Heart right ventricle (tissue), 16 donors: ENCODE measurements at regions not wholly inside any gene's neighbourhood (a gene's known extent, or its start where the extent isn't known, plus 50 kb on each side); places are given as distances from the start of the nearest gene placed in this dataset.

ENCODE experiments used
- ATAC-seq, 8 donors: fragments of 200-7000 bp; cut with Tn5 transposase; one replicate each; pipeline ENCODE4 v1.9.1; 2020; ENCODE audit warnings: mild to moderate bottlenecking in 8 of 8, moderate library complexity in 8 of 8, moderate number of reproducible peaks in 1 of 8
- DNase-seq, 2 donors: peaks; one replicate each; pipeline ENCODE4 v3.0.0-alpha.2; 2020
- H3K27ac ChIP-seq, 10 donors: fragments of 200-600 bp; sonication (generic) in 2 of 10; one replicate each; pipeline versions ENCODE4 v1.5.0 to v1.8.0; 2020 to 2022; ENCODE audit warnings: mild to moderate bottlenecking in 3 of 10
- H3K27me3 ChIP-seq, 7 donors: fragments of 200-600 bp; one replicate each; pipeline ENCODE4 v1.8.0; 2021 to 2022; ENCODE audit warnings: mild to moderate bottlenecking in 2 of 7
- H3K36me3 ChIP-seq, 9 donors: fragments of 200-600 bp; sonication (generic) in 1 of 9; one replicate each; pipeline versions ENCODE4 v1.5.0 to v1.8.0; 2020 to 2022; ENCODE audit warnings: mild to moderate bottlenecking in 2 of 9
- H3K4me1 ChIP-seq, 9 donors: fragments of 200-600 bp; sonication (generic) in 1 of 9; one replicate each; pipeline versions ENCODE4 v1.5.0 to v1.8.0; 2020 to 2022; ENCODE audit warnings: mild to moderate bottlenecking in 4 of 9
- H3K4me3 ChIP-seq, 10 donors: fragments of 200-600 bp; sonication (generic) in 2 of 10; one replicate each; pipeline versions ENCODE4 v1.5.0 to v1.8.0; 2020 to 2022; ENCODE audit warnings: mild to moderate bottlenecking in 7 of 10, moderate library complexity in 2 of 10
- H3K9me3 ChIP-seq, 11 donors: fragments of 200-600 bp in 10 of 11; sonication (generic) in 2 of 11; one replicate each; pipeline versions ENCODE4 v1.5.0 to v1.8.0; 2013 to 2022; ENCODE audit warnings: mild to moderate bottlenecking in 2 of 11, control low read depth in 1 of 11, moderate library complexity in 1 of 11
- WGBS, 2 donors: extraction: QIAGEN DNeasy Blood & Tissue Kit; methylation state at CpG; one replicate each; pipeline ENCODE4 v1.1.7; 2013; ENCODE audit warnings: inconsistent platforms in 1 of 2; 5-methylcytosine and 5-hydroxymethylcytosine counted together
- intact Hi-C, 10 donors: fragments of 100-400 bp; cut with DNase I; formaldehyde crosslinking; loops; one replicate each; pipeline versions ENCODE4 v1.11.1 to v1.14.2; 2022
- TF ChIP-seq, protein P1 (sequence below), 9 donors: fragments of 200-600 bp; sonication (generic) in 2 of 9; IDR thresholded peaks; one replicate each; pipeline versions ENCODE4 v1.5.0 to v1.8.0; 2021 to 2022; ENCODE audit warnings: antibody characterized with exemption in 9 of 9, mild to moderate bottlenecking in 5 of 9, moderate library complexity in 1 of 9
- donor health status: Arrhythmogenic right ventricular cardiomyopathy.
- donor health status: ischemic (EF 13 %, LVEDD 7.1; RV severe dilation, severe dysfunction).
- donor health status: healthy with polysubstance abuse.
- donor health status: DM: no; HTN: yes; CAD: no.
- donor health status: DM: no; HTN: no; CAD: no.
- donor health status: ischemic (EF 25% LVEDD 6.9; RV normal size, moderate dysfunction).
- donor health status: ischemic (EF 25% LVEDD 5.7; RV mildly dilated, moderate dysfunction).
- donor health status: healthy.
- donor health status: DM: yes; HTN: yes; CAD: no.
- donor health status: Ischemic cardiomyopathy.
- donor health status: ischemic (EF 35%, LVEDD 5.7; RV mildly dilated, moderate dysfunction).
- donor health status: nonischemic (EF 11% LVEDD 7.7; RV severe dilation, severe dysfunction).
- donor health status: DM: yes; HTN: yes; CAD: no.
- donor health status: PGD.
- donor health status: ischemic (EF 29% LVEDD 5.4; RV normal size, mild dysfunction).
- donor health status: nonischemic (EF 23%, LVEDD 6.1; RV moderate dilation, normal function).

DNA sequence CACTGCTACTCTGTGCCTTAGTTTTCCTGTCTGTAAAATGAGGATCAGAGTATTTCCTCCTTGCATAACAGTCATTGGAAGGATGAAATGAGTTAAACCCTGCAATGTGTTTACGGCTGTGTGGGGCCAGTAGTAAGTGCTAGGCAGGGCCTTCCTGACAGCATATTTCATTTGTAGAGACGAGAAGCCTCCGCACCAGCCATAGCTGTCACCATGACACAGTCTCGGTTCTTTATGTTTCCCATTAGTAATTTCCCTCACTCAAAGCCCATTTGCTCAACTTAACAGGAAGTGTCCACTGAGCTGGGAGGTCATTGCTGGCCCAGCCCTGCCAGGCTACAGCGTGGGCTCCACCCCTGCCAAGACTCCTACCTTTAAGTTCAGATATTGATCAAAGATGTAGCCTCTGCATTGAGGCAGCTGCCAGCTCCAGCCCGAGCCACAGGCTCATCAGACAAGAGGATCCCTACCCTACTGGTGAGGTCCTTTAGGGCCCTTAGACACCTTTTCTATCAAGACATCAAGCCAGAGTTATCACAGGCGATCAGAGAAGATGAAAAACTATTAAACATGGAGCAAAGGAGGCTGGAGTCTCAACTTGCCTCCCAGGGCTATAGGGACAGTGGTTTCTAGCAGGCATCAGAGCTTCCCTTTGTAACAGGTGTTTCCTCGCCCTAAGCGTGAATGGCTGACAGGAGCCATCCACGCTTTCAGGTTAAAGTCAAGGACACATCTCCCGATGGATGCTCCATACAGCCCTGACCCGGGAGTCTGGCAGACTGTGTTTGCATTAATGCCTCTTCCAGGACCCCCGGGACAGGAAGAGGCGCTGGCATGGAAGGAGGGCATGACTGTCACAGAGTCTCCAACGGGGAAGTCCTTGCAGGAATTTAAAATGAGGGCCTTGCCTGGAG is 251.7 kb downstream of the NDUFA10 start:
- intact Hi-C loops, result no loop called here
- peaks cover 0 to 54% (median 46%) of the 10 kb centered on the region in 7 donors for H3K27me3 ChIP-seq
- no peak for DNase-seq

DNA sequence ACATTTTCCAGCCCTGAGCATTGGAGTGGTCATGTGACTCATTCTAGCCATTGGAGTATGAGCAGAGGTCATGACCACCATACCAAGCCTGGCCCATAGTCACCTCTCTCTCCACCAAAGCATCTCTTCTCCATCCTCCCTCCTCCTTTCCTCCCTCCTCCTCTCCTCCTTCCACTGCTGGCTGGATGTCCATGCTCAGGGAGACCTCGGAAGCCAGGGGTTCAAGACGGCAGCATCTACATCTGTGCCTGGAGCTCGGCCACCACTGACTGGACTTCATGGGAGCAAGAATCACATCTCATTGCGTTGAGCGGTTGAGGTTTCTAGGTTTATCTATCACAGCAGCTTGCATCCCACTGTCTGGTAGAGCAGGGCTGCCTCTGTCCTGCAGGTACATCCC is 252.4 kb downstream of the NDUFA10 start:
- DNase-seq, result no peak
- Histone ChIP-seq H3K27ac (no peak overlapping the region), H3K36me3 (no peaks in the 10 kb centered on the region), H3K4me3 (no peak overlapping the region), H3K4me1 (no peaks in the 10 kb centered on the region), H3K9me3 (peaks cover 0 to 20% (median 7%) of the 10 kb centered on the region in 11 donors), H3K27me3 (peaks cover 0 to 48% (median 40%) of the 10 kb centered on the region in 7 donors)
- intact Hi-C loops, result no loop called here
- TF ChIP-seq, protein P1, sequence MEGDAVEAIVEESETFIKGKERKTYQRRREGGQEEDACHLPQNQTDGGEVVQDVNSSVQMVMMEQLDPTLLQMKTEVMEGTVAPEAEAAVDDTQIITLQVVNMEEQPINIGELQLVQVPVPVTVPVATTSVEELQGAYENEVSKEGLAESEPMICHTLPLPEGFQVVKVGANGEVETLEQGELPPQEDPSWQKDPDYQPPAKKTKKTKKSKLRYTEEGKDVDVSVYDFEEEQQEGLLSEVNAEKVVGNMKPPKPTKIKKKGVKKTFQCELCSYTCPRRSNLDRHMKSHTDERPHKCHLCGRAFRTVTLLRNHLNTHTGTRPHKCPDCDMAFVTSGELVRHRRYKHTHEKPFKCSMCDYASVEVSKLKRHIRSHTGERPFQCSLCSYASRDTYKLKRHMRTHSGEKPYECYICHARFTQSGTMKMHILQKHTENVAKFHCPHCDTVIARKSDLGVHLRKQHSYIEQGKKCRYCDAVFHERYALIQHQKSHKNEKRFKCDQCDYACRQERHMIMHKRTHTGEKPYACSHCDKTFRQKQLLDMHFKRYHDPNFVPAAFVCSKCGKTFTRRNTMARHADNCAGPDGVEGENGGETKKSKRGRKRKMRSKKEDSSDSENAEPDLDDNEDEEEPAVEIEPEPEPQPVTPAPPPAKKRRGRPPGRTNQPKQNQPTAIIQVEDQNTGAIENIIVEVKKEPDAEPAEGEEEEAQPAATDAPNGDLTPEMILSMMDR (IDR thresholded peaks at IDR 0.05), result no peak
- ATAC-seq, result no peak
- WGBS, 2 donors, result 93 to 98% methylated on average over 5 of the region's 5 CpGs

More for the DNA sequence above, 251.7 kb downstream of the NDUFA10 start:
- TF ChIP-seq, protein P1 (IDR thresholded peaks at IDR 0.05), result no peak
- ATAC-seq, result no peak
- Histone ChIP-seq H3K36me3 (no peaks in the 10 kb centered on the region), H3K4me3 (no peak overlapping the region), H3K27ac (no peak overlapping the region), H3K4me1 (no peaks in the 10 kb centered on the region), H3K9me3 (peaks cover 0 to 20% (median 7%) of the 10 kb centered on the region in 11 donors)
- WGBS, 2 donors, result 84 to 85% methylated on average over 15 of the region's 15 CpGs

DNA sequence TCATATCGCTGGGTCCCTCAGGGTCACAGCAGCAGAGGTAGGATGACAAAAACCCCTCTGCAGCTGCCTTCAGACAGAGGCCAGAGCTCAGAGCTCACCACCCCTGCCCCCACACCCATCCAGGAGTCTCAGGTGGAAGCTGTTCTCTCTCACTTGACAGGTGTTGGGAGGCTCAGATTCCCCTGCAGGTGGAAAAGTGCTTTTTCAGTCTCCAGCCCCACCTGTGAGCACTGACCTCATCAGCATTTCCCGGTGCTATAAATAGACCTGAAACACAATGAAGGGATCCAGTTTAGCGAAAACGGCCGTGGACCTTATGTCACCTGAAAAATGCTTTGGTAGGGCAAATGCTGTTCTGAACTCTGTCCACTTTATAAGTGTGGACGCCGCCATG is 254.9 kb downstream of the NDUFA10 start:
- H3K27me3 ChIP-seq, result peaks cover 0 to 33% (median 19%) of the 10 kb centered on the region in 7 donors
- intact Hi-C loops, result no loop called here

DNA sequence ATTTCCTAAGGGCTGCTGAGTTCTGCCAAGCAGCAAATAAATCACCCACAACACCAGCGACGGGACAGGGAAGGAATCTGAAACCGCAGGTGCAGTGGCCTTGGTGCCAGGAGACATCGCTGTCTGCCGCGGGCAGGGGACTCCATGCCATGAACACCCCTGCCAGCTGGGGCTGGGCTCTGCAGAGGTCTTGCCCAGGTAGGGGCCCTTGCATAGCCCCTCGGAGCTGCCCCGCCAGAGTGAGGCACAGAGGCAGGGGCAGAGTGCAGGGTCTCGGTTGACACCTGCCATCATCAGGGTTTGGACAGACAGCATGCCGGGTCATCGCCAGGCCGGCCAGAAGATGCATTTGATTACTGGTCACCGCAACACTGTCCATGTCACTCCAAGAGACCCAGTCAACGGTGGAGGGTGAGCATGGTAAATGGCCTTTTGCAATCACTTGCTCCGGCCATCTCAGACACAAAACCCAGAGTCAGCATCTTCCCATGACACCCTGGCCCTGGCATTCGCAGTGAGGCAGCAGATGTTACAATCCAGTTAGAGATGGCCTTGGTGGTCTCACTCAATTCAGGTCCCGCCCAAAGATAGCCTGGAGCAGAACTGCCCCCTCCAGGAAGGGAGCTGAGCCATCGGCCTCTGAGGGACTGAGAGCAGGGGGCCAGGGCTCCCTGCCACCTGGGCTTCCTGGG is 255.4 kb downstream of the NDUFA10 start:
- TF ChIP-seq, protein P1 (IDR thresholded peaks at IDR 0.05), result no peak
- no peak for DNase-seq
- no peaks in the 10 kb centered on the region for H3K36me3 ChIP-seq
- peaks cover 0 to 20% (median 7%) of the 10 kb centered on the region in 11 donors for H3K9me3 ChIP-seq
- no peak overlapping the region for H3K27ac ChIP-seq
- H3K27me3 ChIP-seq, result peaks cover 0 to 28% (median 16%) of the 10 kb centered on the region in 7 donors
- no peaks in the 10 kb centered on the region for H3K4me1 ChIP-seq
- no peak overlapping the region for H3K4me3 ChIP-seq
- 86% methylated on average over 18 of the region's 18 CpGs for WGBS, 2 donors
- no peak for ATAC-seq
- intact Hi-C loops, result no loop called here

More for the DNA sequence above, 254.9 kb downstream of the NDUFA10 start:
- no peak for ATAC-seq
- 69 to 73% methylated on average over 7 of the region's 7 CpGs for WGBS, 2 donors
- no peak overlapping the region for H3K27ac ChIP-seq
- TF ChIP-seq, protein P1 (IDR thresholded peaks at IDR 0.05), result no peak
- H3K9me3 ChIP-seq, result peaks cover 0 to 20% (median 7%) of the 10 kb centered on the region in 11 donors
- no peaks in the 10 kb centered on the region for H3K36me3 ChIP-seq
- H3K4me1 ChIP-seq, result no peaks in the 10 kb centered on the region
- no peak for DNase-seq
- no peak overlapping the region for H3K4me3 ChIP-seq
